GM19395 (cell line): ENCODE measurements at regions not wholly inside any gene's neighbourhood (a gene's known extent, or its start where the extent isn't known, plus 50 kb on each side); places are given as distances from the start of the nearest gene placed in this dataset.
"Not testable (repeated sequence)": the region's sequence is repeated elsewhere in the genome, so short reads cannot be mapped to it uniquely, and the experiment has no call there.

Experiments used
- ATAC-seq: cut with Tn5 transposase; IDR thresholded peaks from one replicate; pipeline ENCODE4 v1.9.1; 2021; ENCODE audit warnings: mild to moderate bottlenecking, moderate library complexity; ENCODE audit not compliant: unreplicated experiment

DNA sequence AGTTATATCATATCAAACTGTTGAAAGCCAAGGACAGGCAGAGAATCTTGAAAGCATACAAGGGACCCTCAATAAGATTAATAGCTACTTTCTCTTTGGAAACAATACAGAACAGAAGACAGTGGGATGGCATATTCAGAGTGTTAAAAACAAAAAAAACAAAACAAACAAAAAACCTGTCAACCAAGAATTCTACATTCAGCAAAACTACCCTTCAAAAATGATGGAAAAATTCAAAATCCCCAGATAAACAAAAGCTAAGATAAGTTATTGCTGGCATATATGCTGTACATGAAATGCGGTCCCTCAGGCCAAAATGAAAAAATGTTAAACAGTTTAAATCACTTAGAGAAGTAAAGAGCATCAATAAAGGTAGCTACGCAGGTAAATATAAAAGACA, 425.1 kb downstream of the ACTL7B start:
- no peak for ATAC-seq

DNA sequence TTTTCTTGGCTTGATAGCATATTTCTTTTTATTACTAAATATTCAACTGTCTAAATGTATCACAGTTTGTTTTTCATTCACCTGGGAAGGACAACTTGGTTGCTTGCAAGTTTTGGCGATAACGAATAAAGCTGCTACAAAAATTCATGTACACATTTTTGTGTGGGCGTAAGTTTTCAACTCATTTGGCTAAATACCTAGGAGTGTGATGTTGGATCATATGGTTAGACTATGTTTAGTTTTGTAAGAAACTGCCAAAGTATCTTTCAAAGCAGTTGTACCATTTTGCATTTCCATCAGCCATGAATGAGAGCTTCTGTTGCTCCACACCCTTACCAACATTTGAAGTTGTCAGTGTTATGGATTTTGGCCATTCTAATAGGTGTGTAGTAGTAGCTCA, 428.0 kb downstream of the ACTL7B start:
- no peak for ATAC-seq

DNA sequence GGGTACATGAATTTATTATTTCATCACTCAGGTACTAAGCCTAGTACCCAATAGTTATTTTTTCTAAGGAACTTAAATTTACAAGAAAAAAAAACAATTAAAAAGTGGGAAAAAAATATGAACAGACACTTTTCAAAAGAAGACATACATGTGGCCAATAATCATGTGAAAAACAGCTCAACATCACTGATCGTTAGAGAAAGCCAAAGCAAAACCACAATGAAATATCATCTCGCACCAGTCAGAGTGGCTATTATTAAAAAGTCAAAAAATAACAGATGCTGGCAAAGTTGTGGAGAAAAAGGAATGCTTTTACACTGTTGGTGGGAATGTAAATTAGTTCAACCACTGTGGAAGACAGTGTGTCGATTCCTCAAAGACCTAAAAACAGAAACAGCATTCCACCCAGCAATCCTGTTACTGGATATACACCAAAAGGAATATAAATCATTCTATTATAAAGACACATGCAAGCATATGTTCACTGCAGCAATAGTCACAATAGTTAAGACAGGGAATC, 429.3 kb downstream of the ACTL7B start:
- not testable (repeated sequence) for ATAC-seq

DNA sequence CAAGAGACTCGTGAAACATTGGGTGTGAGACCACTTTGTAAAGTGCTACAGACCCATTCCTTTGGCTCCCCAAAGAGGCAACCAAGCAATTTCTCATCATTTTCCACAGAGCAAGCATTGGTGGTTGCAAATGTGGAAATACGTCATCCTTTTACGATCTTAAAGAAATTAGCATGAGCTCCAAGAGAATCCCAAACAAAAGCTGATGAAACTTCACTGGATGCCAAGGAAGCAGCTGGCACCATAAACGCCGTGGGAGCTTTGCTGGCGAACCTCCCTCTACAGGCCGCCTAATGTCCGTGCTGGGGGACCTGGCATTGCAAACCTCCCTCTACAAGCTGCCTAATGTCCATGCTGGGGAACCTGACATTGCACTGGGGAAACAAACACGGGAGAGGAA, 432.4 kb downstream of the ACTL7B start:
- ATAC-seq, result no peak

DNA sequence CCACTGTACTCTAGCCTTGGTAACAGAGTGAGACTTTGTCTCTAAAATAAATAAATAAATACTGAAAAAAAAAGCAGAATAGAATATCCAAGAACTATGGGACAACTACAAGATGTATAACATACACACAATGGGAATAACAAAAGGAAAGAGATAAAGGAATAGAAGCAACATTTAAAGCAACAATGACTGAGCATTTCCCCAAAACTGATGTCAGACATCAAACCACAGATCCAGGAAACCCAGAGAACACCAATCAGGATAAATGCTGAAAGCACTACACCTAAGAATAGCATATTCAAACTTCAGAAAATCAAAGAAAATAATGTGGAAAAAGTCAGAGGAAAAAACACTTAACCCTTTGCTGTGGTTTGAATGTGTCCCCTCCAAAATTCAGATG, 436.4 kb downstream of the ACTL7B start:
- no peak for ATAC-seq

DNA sequence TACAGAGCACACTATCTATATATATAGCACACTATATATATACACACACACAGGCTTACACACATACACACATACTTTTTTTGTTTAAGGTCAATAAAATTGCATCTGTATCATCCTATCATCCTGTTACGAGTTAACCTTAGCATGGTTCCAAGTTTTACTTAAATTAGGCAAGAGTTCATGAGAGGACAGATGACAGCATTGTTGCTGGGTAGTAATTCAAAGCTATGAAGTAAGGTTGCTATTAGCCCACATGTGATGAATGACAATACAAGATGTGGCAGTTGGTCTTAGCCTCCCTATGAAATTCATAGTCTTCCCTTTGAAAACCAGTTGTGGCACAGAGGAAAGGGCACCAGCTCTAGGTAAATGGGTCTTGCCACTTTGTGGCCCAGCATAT, 438.1 kb downstream of the ACTL7B start:
- ATAC-seq, result no peak

DNA sequence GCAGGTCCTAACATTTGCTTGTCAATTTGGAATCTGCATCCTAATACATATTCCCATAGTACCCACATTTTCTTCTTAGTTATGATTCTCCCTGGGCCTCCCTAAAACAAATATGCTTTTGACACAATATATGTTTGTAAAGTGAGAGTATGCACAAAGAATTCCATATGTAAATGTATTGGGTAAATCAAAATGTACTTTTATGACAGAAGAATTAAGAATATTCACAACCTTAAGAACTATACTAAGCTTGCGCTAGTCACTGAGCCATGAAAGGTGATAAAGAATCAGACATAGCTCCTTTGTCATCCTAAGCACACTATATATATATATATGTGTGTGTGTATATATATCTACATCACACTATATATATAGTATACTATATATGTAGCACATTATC, 438.5 kb downstream of the ACTL7B start:
- ATAC-seq, result no peak

DNA sequence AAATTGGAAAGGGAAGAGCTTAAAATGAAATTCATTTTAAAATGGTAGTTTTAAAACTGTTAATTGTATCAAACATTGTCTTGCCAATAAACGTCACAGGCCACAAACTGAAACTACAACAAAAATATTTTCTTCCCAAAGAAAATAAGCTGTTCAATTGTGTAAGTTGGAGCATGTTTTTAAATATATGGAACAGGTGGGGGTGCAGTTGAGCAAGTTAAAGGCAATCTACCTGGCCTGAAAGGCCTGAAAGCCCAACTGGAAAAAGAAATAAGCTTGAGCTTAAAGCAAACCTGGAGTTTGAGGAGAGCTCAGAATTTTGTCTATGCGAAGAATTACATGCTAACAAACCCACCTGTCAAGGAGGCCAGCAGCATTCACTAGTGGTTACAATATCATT, 439.5 kb downstream of the ACTL7B start:
- ATAC-seq, result no peak

DNA sequence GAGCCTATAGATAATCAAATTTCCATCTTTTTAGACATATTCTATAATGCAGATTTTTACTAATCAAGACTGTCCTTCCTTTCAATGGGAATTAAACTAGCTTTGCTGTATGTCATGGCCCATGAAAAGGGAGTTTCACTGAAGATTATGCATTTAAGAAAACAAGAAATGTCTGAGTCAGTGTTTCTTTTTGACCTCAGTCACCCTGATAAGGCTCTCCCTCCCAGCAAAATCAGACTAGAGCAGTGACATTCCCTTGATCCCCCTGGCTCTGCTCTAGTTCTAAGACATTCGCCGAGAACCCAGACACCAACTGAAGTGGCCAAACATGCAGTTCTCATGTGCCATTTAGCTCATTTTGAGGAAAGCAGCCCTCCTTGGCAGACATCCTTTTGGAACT, 442.0 kb downstream of the ACTL7B start:
- no peak for ATAC-seq

DNA sequence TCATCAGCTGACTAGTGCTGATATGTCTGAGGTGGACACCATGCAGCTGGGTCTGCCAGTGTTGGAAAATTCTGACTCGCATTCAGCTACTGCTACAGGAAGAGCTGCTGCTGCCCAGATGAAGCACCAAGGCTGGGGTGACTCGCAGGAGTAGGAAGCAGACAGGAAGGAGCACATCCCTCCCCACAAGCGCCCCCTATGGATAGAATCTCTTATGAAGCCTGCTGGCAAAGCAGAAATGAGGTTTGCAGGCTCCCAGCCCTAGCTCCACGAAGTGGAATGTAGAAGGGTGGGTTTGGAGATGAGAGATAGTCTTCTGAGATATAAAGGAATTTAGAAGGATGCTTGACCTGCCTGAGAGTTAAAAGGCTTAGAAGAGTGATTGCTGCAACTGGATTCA, 443.0 kb downstream of the ACTL7B start:
- no peak for ATAC-seq

DNA sequence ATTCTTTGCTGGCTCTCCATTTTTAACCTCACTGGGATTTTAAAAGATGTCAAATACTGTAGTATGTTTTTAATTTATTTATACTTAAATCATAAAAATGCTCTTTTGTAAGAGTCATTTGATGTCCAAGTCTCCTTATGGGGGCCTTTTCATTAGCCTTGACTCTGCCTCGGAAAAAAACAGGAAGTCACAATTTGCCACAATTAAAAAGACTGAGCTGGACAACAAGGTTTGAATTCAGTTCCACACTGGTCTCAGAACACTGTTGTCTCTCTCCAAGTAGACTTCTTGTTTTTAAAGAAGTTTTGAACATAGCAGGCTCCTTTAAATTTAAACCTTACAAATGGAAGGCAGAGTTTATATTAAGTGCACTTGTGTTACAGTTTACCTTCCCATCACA, 444.2 kb downstream of the ACTL7B start:
- ATAC-seq, result no peak

DNA sequence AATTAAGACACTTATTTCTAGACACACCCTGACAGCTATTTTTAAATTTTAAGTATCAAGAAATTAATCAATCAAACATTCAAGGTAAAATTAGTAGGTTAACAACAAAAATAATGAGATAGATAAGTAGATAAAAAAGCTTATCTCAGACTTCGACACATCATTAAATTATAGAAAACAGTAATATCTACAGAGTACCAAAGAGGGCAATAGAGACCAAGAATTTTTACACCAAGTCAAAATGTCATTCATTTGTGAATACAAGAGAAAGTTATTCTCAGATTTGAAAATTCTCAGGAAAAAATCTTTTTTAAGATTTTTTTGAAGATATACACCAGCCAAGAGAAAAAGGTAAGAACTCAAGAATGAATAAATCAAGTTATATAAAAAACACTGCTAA, 445.6 kb downstream of the ACTL7B start:
- ATAC-seq, result no peak

DNA sequence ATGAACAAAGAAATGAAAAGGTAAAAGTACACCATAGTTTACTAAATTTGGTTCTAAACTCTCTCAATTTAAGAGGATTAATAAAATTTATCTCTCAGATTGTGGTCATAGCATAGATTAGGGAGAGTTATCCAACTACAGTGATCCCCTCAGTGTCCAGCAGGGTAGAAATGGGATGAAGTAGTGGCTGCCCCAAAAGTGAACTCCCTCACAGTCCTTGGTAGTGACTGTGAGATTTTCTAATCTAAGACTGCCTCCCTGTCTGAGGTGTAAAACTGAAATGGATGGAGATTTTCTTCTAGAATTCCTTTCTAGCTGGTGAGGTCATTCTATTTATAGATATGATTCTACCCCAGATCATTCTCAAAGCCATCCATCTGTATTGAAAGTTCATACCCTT, 455.5 kb downstream of the ACTL7B start:
- ATAC-seq, result no peak

DNA sequence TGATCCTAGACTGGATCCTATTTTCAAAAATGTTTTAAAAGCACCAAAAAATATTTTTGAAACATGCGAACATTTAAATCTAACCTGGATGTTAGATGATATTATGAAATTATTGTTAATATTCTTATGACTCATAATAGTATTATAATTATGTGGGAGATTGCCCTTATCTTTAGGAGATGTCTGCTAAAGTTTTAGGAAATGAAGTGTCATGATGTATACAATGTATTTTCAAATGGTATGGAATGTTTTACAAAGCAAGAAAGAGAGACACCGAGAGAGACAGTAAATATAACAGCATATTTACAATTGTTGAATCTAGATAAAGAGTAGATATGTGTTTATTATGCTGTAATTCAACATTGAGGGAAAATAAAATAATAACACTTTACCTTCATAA, 455.9 kb downstream of the ACTL7B start:
- ATAC-seq, result no peak

DNA sequence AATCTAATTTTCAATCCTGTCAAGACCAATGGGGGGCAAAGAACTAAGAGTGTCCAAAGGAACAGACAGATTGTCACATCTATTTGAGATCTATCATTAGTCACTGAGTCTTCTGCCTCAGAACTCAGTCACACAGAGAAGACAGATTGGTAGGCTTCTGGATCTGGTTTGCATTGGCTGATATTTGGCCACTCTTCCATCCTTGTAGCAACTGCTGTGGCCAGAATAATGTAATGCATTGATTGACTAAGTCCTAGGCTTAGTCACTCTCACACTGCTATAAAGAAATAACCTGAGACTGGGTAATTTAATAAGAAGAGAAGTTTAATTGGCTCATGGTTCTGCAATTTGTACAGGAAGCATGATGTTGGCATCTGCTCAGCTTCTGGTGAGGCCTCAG, 458.5 kb downstream of the ACTL7B start:
- no peak for ATAC-seq

DNA sequence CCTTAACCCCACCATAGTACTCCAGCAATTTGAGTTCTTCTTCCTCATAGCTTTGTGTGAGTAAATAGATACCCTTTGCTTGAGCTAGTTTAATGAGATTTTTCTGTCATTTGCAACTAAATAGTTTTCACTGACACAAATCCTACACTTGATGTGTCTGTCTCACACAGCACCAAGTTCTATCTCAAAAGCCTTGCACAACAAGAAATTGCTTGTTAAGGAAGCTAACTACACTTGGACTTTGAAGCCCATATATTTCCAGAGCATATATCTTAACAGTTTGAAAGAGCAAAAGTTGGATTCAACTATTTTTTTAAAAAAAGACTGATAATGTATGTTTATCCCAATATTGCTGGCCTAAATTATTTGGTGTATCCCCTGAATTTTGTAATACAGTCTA, 459.2 kb downstream of the ACTL7B start:
- no peak for ATAC-seq

DNA sequence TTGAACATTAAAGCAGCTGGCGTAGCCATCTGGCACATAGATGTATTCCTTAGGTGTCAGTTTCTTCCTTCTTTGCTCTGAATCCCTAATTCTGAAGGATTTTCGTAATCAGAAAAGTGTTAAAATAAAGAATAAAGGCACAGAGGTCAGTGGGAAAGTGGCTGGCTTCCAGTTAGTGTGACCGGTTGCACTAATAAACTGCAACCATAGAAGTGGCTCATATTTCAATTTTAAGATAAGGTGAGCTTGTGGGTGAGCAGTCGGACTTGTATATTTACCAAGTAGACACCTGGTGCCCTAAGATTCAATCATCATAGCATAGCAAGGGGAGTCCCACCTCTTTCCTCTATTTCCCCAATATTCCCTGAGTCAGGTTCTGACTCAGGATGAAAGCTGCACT, 459.6 kb downstream of the ACTL7B start:
- ATAC-seq, result no peak

DNA sequence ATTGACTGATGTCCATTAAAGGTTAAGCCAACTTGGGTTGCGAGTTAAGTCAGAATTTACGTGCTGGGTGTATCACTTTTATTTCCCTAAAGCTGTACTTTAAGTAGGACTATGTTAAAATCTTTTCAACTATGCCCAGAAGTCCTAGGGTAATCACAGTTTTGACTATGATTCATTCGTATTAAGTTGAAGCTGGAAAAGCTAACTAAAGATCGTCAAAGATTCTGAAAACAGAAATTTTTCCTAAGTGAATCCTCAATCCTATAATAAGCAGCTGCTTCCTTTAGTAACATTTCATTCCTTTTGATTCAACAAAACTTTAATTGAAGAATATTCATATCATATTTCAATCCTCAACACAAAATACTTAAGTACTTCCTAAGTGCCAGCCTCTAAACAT, 460.4 kb downstream of the ACTL7B start:
- no peak for ATAC-seq

DNA sequence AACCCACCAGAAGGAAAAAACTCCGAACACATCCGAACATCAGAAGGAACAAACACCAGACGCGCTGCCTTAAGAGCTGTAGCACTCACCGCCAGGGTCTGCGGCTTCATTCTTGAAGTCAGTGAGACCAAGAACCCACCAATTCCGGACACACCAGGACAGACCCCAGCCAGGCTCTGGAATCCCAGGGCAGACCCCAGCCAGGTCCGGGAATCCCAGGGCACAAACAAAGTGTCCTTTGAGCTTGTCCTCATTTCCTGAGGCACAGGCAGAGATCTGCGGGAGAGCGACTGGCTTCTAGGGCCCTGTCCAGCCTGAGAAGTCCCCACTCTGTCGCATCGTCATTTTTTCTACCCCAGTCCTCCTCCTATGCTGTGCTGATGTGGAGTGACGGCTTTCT, 461.1 kb downstream of the ACTL7B start:
- ATAC-seq, result no peak

DNA sequence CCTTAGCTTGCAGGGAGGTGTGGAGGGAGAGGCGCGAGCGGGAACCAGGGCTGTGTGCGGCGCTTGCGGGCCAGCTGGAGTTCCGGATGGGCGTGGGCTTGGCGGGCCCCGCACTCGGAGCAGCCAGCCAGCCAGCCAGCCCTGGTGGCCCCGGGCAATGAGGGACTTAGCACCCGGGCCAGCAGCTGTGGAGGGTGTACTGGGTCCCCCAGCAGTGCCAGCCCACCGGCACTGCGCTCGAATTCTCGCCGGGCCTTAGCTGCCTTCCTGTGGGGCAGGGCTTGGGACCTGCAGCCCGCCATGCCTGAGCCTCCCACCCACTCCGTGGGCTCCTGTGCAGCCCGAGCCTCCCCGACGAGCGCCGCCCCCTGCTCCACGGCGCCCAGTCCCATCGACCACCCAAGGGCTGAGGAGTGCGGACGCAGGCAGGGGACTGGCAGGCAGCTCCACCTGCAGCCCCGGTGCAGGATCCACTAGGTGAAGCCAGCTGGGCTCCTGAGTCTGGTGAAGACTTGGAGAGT, 462.2 kb downstream of the ACTL7B start:
- not testable (repeated sequence) for ATAC-seq

DNA sequence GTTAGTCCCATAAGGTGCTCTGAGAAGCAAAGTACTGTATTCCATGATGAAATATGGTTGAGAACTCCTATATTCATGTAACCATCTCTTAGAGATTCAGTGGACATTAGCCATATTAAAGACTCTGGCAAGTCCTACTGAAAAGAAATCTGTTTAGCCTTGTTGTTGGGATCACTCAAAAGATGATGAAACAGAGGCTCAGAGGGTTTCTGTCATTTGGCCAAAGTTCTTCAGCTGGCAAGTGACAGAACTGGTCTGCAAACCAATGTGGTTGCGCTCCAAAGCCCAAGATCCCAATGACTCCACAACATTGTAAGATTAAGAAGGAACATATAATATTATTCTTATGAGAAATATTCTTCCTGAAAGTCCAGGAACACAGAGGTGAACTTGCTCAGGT, 462.9 kb downstream of the ACTL7B start:
- no peak for ATAC-seq

DNA sequence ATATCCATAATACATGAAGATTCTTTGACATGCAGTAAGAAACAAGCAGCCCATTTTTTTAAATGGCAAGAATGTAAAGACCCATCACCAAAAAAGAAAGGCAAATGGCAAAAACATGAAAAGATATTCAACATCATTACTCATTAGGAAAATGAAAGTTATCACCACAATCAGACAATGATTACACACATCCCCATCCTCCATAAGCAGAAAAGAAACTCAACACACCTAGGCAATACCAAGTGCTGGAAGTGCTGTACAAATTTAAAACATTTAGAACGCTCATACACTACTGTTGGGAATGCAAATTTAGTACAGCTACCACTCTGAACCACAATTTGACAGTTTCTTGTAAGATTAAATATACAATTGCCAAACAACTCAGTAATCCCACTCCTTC, 466.7 kb downstream of the ACTL7B start:
- peak; percentile 74 for ATAC-seq

DNA sequence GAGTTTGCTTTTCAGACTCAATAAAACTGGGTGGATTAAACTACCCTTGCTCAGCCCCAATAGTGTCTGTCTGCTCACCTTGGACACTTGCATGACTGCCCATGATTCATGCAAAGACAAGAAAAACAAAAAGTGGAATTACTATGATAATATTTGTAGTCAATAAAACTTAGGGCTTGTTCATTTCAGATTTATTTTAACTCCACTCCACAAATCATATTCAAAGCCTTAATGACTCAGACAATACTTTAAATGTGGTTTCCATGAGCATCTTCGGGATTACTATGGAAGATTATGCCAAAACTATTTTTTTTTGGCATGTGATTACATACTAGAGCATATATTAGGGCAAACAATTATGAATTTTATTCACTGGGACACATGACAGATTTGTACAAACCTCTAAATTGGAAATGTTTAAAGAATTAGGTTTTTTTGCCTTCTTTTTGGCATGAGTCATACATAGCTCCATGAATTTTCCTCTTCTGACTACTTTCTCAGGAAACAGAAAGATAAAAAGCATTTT, 468.9 kb downstream of the ACTL7B start:
- ATAC-seq, result no peak
